Upper lobe of left lung (tissue), 4 donors: ENCODE measurements at regions not wholly inside any gene's neighbourhood (a gene's known extent, or its start where the extent isn't known, plus 50 kb on each side); places are given as distances from the start of the nearest gene placed in this dataset.

ENCODE experiments used
- CTCF ChIP-seq, 6 experiments: fragments of 450-650 bp in 4 of 6; fragments of 200-600 bp in 2 of 6; sonication (generic) in 2 of 6; IDR thresholded peaks; one replicate each; pipeline ENCODE4 v1.5.1; 2016 to 2019; ENCODE audit warnings: antibody characterized with exemption in 6 of 6
- EP300 ChIP-seq, 4 donors: sonication (generic); formaldehyde crosslinking; IDR thresholded peaks; one replicate each; pipeline ENCODE4 v1.5.1; 2017; ENCODE audit warnings: antibody characterized with exemption in 4 of 4, control low read depth in 2 of 4
- POLR2A ChIP-seq, 4 donors: fragments of 450-650 bp; IDR thresholded peaks; one replicate each; pipeline ENCODE4 v1.5.1; 2016 to 2017; ENCODE audit warnings: antibody characterized with exemption in 4 of 4, mild to moderate bottlenecking in 2 of 4

GRCh38 chr4:151563194-151563593, 154.2 kb downstream of the FHIP1A start:
- TF ChIP-seq CTCF (IDR thresholded peaks at IDR 0.05) (no peak), EP300 (IDR thresholded peaks at IDR 0.05) (no peak), POLR2A (IDR thresholded peaks at IDR 0.05) (no peak)
